Testis (tissue), 2 donors: ENCODE measurements at regions not wholly inside any gene's neighbourhood (a gene's known extent, or its start where the extent isn't known, plus 50 kb on each side); places are given as distances from the start of the nearest gene placed in this dataset.

Experiments used
- DNase-seq: peaks from one replicate; pipeline ENCODE4 v3.0.0-alpha.2; 2019
- H3K27ac ChIP-seq, 2 donors: fragments of 200-600 bp; sonication (generic); one replicate each; pipeline ENCODE4 v1.5.1; 2019
- H3K27me3 ChIP-seq: fragments of 200-600 bp; sonication (generic); one replicate; pipeline ENCODE4 v1.5.1; 2019
- H3K36me3 ChIP-seq: fragments of 200-600 bp; sonication (generic); one replicate; pipeline ENCODE4 v1.5.1; 2017; ENCODE audit warnings: low read depth; ENCODE audit errors: missing control alignments
- H3K4me1 ChIP-seq: fragments of 200-600 bp; sonication (generic); one replicate; pipeline ENCODE4 v1.5.1; 2019
- H3K4me3 ChIP-seq, 2 donors: fragments of 200-600 bp; sonication (generic); one replicate each; pipeline ENCODE4 v1.5.1; 2017 to 2019
- H3K9me3 ChIP-seq: fragments of 200-600 bp; sonication (generic); one replicate; pipeline ENCODE4 v1.5.1; 2017
- CTCF ChIP-seq, 3 experiments: fragments of 450-650 bp in 2 of 3; fragments of 200-600 bp in 1 of 3; sonication (generic) in 1 of 3; IDR thresholded peaks; one replicate each; pipeline ENCODE4 v1.5.1; 2016 to 2019; ENCODE audit warnings: antibody characterized with exemption in 3 of 3, mild to moderate bottlenecking in 2 of 3, moderate library complexity in 1 of 3
- POLR2A ChIP-seq: fragments of 450-650 bp; IDR thresholded peaks from one replicate; pipeline ENCODE4 v1.6.1; 2017; ENCODE audit warnings: antibody characterized with exemption, mild to moderate bottlenecking, moderate library complexity
- WGBS, 2 donors: methylation state at CpG; one replicate each; pipeline ENCODE4 v1.1.5; 2018; 5-methylcytosine and 5-hydroxymethylcytosine counted together
- intact Hi-C: fragments of 100-400 bp; cut with DNase I; formaldehyde crosslinking; loops from one replicate; pipeline ENCODE4 v1.15.1; 2023; ENCODE audit warnings: low total_unique reads

- Histone ChIP-seq H3K36me3 (no peaks in the 10 kb centered on the region), H3K27me3 (no peaks in the 10 kb centered on the region), H3K27ac (no peak overlapping the region), H3K4me1 (peaks cover 2% of the 10 kb centered on the region), H3K9me3 (no peaks in the 10 kb centered on the region), H3K4me3 (no peak overlapping the region)
- no peak for DNase-seq
- TF ChIP-seq POLR2A: no peak
- no peak for TF ChIP-seq CTCF (IDR thresholded peaks at IDR 0.05)
- 97 to 99% methylated on average over 7 of the region's 7 CpGs for WGBS, 2 donors
- intact Hi-C loops: no loop called here
Observed at GRCh38 chr20:58137236-58137635, 91.2 kb downstream of the ANKRD60 start.

GRCh38 chr20:58136149-58136484, 92.3 kb downstream of the ANKRD60 start:
- TF ChIP-seq CTCF (IDR thresholded peaks at IDR 0.05) (no peak), POLR2A (no peak)
- no peak overlapping the region for H3K27ac ChIP-seq
- no peak overlapping the region for H3K4me3 ChIP-seq
- H3K27me3 ChIP-seq: no peaks in the 10 kb centered on the region
- peaks cover 5% of the 10 kb centered on the region for H3K4me1 ChIP-seq
- intact Hi-C loops: no loop called here
- H3K9me3 ChIP-seq: no peaks in the 10 kb centered on the region
- DNase-seq: no peak
- no peaks in the 10 kb centered on the region for H3K36me3 ChIP-seq
- WGBS, 2 donors: 66 to 80% methylated on average over 5 of the region's 5 CpGs

- Histone ChIP-seq H3K9me3 (no peaks in the 10 kb centered on the region), H3K27ac (no peak overlapping the region), H3K4me3 (no peak overlapping the region), H3K4me1 (peaks cover 5% of the 10 kb centered on the region), H3K36me3 (no peaks in the 10 kb centered on the region), H3K27me3 (no peaks in the 10 kb centered on the region)
- no peak for DNase-seq
- TF ChIP-seq POLR2A (no peak), CTCF (IDR thresholded peaks at IDR 0.05) (no peak)
- intact Hi-C loops: no loop called here
- 47 to 48% methylated on average over 16 of the region's 16 CpGs for WGBS, 2 donors
Observed at GRCh38 chr20:58135441-58136148, 92.9 kb downstream of the ANKRD60 start.

DNA sequence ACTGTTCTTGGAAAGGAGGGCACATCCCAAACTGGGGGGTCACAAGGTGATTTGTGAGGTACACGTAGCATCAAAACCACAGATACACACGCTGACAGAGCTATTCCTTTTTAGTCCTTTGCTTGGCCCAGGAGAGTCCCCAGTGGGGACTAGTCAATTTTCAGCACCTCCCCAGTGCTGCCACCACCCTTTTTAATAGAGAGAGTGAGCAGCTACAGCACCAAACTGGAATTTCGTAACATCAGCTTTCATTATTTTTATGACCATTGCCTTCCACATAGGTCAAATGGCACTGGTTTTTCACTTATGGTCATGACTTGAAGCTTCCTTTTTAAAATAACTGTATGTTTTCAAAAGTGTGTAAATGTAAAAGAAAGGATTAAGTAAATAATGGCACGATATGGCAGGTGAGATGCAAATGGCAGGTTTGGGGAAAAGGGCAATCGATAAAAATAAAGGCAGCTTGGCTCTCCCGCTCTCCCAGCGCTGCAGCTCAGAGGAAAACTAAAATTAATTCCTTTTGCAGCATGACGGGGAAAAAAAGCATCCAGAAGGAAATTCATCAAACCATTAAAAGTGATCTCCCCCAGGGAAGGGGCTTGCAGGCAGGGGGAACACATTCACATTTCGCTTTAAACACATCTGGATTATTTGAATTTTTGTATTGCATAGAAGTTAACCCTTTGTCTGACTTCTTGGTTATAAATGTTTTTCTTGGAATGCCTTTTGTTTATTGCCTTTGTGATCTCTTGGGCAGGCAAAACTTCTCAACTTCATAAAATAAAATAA, 95.2 kb downstream of the ANKRD60 start:
- no peak for TF ChIP-seq CTCF (IDR thresholded peaks at IDR 0.05)
- no peak for TF ChIP-seq POLR2A
- H3K27me3 ChIP-seq: no peaks in the 10 kb centered on the region
- H3K27ac ChIP-seq: no peak overlapping the region
- no peaks in the 10 kb centered on the region for H3K9me3 ChIP-seq
- H3K36me3 ChIP-seq: no peaks in the 10 kb centered on the region
- intact Hi-C loops: no loop called here
- no peak for DNase-seq
- no peak overlapping the region for H3K4me3 ChIP-seq
- 78 to 82% methylated on average over 9 of the region's 9 CpGs for WGBS, 2 donors
- peaks cover 5% of the 10 kb centered on the region for H3K4me1 ChIP-seq
